Transverse colon (tissue), 4 donors: ENCODE measurements at regions not wholly inside any gene's neighbourhood (a gene's known extent, or its start where the extent isn't known, plus 50 kb on each side); places are given as distances from the start of the nearest gene placed in this dataset.

Source experiments
- DNase-seq: peaks from one replicate; pipeline ENCODE4 v3.0.0-alpha.2; 2019
- H3K27ac ChIP-seq, 4 donors: fragments of 200-600 bp; sonication (generic); 2 replicates each; pipeline ENCODE4 v1.5.1; 2016 to 2018; ENCODE audit warnings: inconsistent platforms in 4 of 4
- H3K27me3 ChIP-seq: fragments of 200-600 bp; sonication (generic); 2 replicates; pipeline ENCODE4 v1.5.1; 2017; ENCODE audit warnings: inconsistent platforms
- H3K36me3 ChIP-seq, 4 donors: fragments of 200-600 bp; sonication (generic); 2 replicates each; pipeline ENCODE4 v1.5.1; 2017 to 2019; ENCODE audit warnings: inconsistent platforms in 4 of 4
- H3K4me1 ChIP-seq, 4 donors: fragments of 200-600 bp; sonication (generic); 2 replicates each; pipeline ENCODE4 v1.5.1; 2017 to 2020; ENCODE audit warnings: inconsistent platforms in 4 of 4
- H3K4me3 ChIP-seq, 4 donors: fragments of 200-600 bp; sonication (generic); 1 replicate in 1 of 4; 2 replicates in 3 of 4; pipeline versions ENCODE4 v1.5.1 to v1.6.1; 2017 to 2019; ENCODE audit warnings: inconsistent platforms in 4 of 4
- H3K9me3 ChIP-seq, 2 donors: fragments of 200-600 bp; sonication (generic); 2 replicates each; pipeline ENCODE4 v1.5.1; 2017 to 2019; ENCODE audit warnings: inconsistent platforms in 2 of 2
- EP300 ChIP-seq: sonication (generic); formaldehyde crosslinking; IDR thresholded peaks from one replicate; pipeline ENCODE4 v1.6.1; 2017; ENCODE audit warnings: antibody characterized with exemption, low read depth
- POLR2A ChIP-seq: fragments of 450-650 bp; IDR thresholded peaks from one replicate; pipeline ENCODE4 v1.6.1; 2016; ENCODE audit warnings: antibody characterized with exemption, mild to moderate bottlenecking, moderate library complexity
- POLR2AphosphoS5 ChIP-seq, 3 donors: sonication (generic); formaldehyde crosslinking; IDR thresholded peaks; one replicate each; pipeline ENCODE4 v1.6.1; 2016; ENCODE audit warnings: antibody characterized with exemption in 3 of 3
- WGBS, 2 donors: methylation state at CpG; one replicate each; pipeline ENCODE4 v1.1.5; 2018; ENCODE audit warnings: low coverage in 1 of 2; 5-methylcytosine and 5-hydroxymethylcytosine counted together
- in situ Hi-C, 4 donors: fragments of 200-750 bp; cut with MboI; loops; one replicate each; pipeline versions ENCODE4 v1.15.0 to v1.15.1; 2017; ENCODE audit warnings: low sequenced_read_pairs in 3 of 4, low pct_ligation_motif_present in 1 of 4, low pct_unique_long_range_greater_than_20kb in 1 of 4
- intact Hi-C: fragments of 100-400 bp; cut with DNase I; formaldehyde crosslinking; loops from one replicate; pipeline ENCODE4 v1.15.1; 2023; ENCODE audit warnings: low total_unique reads
- TF ChIP-seq, protein P1 (sequence below), 5 experiments: fragments of 200-600 bp in 3 of 5; fragments of 450-650 bp in 2 of 5; sonication (generic) in 3 of 5; IDR thresholded peaks; 1 replicate in 2 of 5; 2 replicates in 3 of 5; pipeline ENCODE4 v1.5.1; 2016 to 2017; ENCODE audit warnings: antibody characterized with exemption in 5 of 5, inconsistent platforms in 3 of 5, mild to moderate bottlenecking in 2 of 5, moderate library complexity in 1 of 5

- in situ Hi-C loops (no loop called here), intact Hi-C loops (no loop called here)
- no peaks in the 10 kb centered on the region for H3K4me1 ChIP-seq
- no peaks in the 10 kb centered on the region for H3K36me3 ChIP-seq
- H3K27ac ChIP-seq: no peak overlapping the region
- no peak overlapping the region for H3K4me3 ChIP-seq
- no peaks in the 10 kb centered on the region for H3K27me3 ChIP-seq
- 78 to 83% methylated on average over 2 of the region's 2 CpGs for WGBS, 2 donors
- DNase-seq: no peak
- no peaks in the 10 kb centered on the region for H3K9me3 ChIP-seq
- TF ChIP-seq, protein P1, sequence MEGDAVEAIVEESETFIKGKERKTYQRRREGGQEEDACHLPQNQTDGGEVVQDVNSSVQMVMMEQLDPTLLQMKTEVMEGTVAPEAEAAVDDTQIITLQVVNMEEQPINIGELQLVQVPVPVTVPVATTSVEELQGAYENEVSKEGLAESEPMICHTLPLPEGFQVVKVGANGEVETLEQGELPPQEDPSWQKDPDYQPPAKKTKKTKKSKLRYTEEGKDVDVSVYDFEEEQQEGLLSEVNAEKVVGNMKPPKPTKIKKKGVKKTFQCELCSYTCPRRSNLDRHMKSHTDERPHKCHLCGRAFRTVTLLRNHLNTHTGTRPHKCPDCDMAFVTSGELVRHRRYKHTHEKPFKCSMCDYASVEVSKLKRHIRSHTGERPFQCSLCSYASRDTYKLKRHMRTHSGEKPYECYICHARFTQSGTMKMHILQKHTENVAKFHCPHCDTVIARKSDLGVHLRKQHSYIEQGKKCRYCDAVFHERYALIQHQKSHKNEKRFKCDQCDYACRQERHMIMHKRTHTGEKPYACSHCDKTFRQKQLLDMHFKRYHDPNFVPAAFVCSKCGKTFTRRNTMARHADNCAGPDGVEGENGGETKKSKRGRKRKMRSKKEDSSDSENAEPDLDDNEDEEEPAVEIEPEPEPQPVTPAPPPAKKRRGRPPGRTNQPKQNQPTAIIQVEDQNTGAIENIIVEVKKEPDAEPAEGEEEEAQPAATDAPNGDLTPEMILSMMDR (IDR thresholded peaks at IDR 0.05): no peak
- TF ChIP-seq POLR2AphosphoS5 (IDR thresholded peaks at IDR 0.05): no peak
- TF ChIP-seq POLR2A: no peak
- no peak for TF ChIP-seq EP300
Measured at GRCh38 chr11:90414221-90414620, 191.4 kb upstream of the CHORDC1 start.

- Histone ChIP-seq H3K4me3 (no peak overlapping the region), H3K4me1 (no peaks in the 10 kb centered on the region), H3K27me3 (no peaks in the 10 kb centered on the region), H3K27ac (no peak overlapping the region), H3K9me3 (no peaks in the 10 kb centered on the region), H3K36me3 (no peaks in the 10 kb centered on the region)
- no peak for DNase-seq
- intact Hi-C loops: no loop called here
- in situ Hi-C loops: no loop called here
- TF ChIP-seq POLR2AphosphoS5 (IDR thresholded peaks at IDR 0.05): no peak
- no peak for TF ChIP-seq EP300
- TF ChIP-seq, protein P1 (IDR thresholded peaks at IDR 0.05): no peak
- TF ChIP-seq POLR2A: no peak
Measured at GRCh38 chr11:90407350-90407749, 184.5 kb upstream of the CHORDC1 start.

GRCh38 chr11:90392692-90393091 is 169.8 kb upstream of the CHORDC1 start:
- no peak overlapping the region for H3K27ac ChIP-seq
- in situ Hi-C loops: no loop called here
- WGBS, 2 donors: 83 to 92% methylated on average over 1 of the region's 1 CpG
- H3K4me3 ChIP-seq: no peak overlapping the region
- H3K27me3 ChIP-seq: no peaks in the 10 kb centered on the region
- no peaks in the 10 kb centered on the region for H3K9me3 ChIP-seq
- TF ChIP-seq POLR2AphosphoS5 (IDR thresholded peaks at IDR 0.05) (no peak), EP300 (no peak), POLR2A (no peak)
- TF ChIP-seq, protein P1 (IDR thresholded peaks at IDR 0.05): no peak
- no peak for DNase-seq
- no peaks in the 10 kb centered on the region for H3K4me1 ChIP-seq
- H3K36me3 ChIP-seq: no peaks in the 10 kb centered on the region
- intact Hi-C loops: no loop called here

- no peaks in the 10 kb centered on the region for H3K9me3 ChIP-seq
- no peak overlapping the region for H3K27ac ChIP-seq
- no peaks in the 10 kb centered on the region for H3K36me3 ChIP-seq
- WGBS, 2 donors: 60% methylated on average over 7 of the region's 7 CpGs; no CpG with 5 or more reads in 1 of the 2 donors
- no peak for DNase-seq
- H3K4me1 ChIP-seq: no peaks in the 10 kb centered on the region
- no peaks in the 10 kb centered on the region for H3K27me3 ChIP-seq
- in situ Hi-C loops (no loop called here), intact Hi-C loops (no loop called here)
- TF ChIP-seq, protein P1 (IDR thresholded peaks at IDR 0.05): no peak
- H3K4me3 ChIP-seq: no peak overlapping the region
Measured at GRCh38 chr11:90391756-90392155, 168.9 kb upstream of the CHORDC1 start.
